SK-N-SH treated with all-trans-retinoic acid at 6 μM for 48 hours (cell line): ENCODE measurements at regions not wholly inside any gene's neighbourhood (a gene's known extent, or its start where the extent isn't known, plus 50 kb on each side); places are given as distances from the start of the nearest gene placed in this dataset.

ENCODE experiments used
- BACH2 ChIP-seq: fragments of 250-450 bp; sonication (Bioruptor Pico); IDR thresholded peaks from 2 replicates; pipeline ENCODE4 v1.9.0; 2021; ENCODE audit warnings: mild to moderate bottlenecking, borderline replicate concordance
- ESRRG ChIP-seq: fragments of 250-450 bp; sonication (Bioruptor Pico); IDR thresholded peaks from 2 replicates; pipeline ENCODE4 v1.6.1; 2021; ENCODE audit warnings: mild to moderate bottlenecking
- GLIS3 ChIP-seq: fragments of 250-450 bp; sonication (Bioruptor Pico); IDR thresholded peaks from 2 replicates; pipeline ENCODE4 v1.5.0; 2020; ENCODE audit warnings: mild to moderate bottlenecking, moderate library complexity
- ISL1 ChIP-seq: fragments of 250-450 bp; sonication (Bioruptor Pico); IDR thresholded peaks from 2 replicates; pipeline ENCODE4 v2.1.2; 2022; ENCODE audit warnings: mild to moderate bottlenecking, moderate library complexity
- RARB ChIP-seq: fragments of 250-450 bp; sonication (Bioruptor Pico); IDR thresholded peaks from 2 replicates; pipeline ENCODE4 v1.8.0; 2021; ENCODE audit warnings: mild to moderate bottlenecking, moderate library complexity
- SNAI2 ChIP-seq: fragments of 250-450 bp; sonication (Bioruptor Pico); IDR thresholded peaks from 2 replicates; pipeline ENCODE4 v1.5.0; 2020; ENCODE audit warnings: mild to moderate bottlenecking, moderate library complexity
- ZFP3 ChIP-seq: fragments of 250-450 bp; sonication (Bioruptor Pico); IDR thresholded peaks from 2 replicates; pipeline ENCODE4 v1.5.0; 2020; ENCODE audit warnings: mild to moderate bottlenecking, moderate library complexity
- ZFP30 ChIP-seq: fragments of 450-650 bp; formaldehyde crosslinking; IDR thresholded peaks from 2 replicates; pipeline ENCODE4 v1.5.0; 2022; ENCODE audit warnings: mild to moderate bottlenecking, moderate library complexity
- ZNF70 ChIP-seq: fragments of 450-650 bp; formaldehyde crosslinking; IDR thresholded peaks from 2 replicates; pipeline ENCODE4 v1.5.0; 2020; ENCODE audit warnings: mild to moderate bottlenecking, moderate library complexity
- ZNF8 ChIP-seq: fragments of 450-650 bp; formaldehyde crosslinking; IDR thresholded peaks from 2 replicates; pipeline ENCODE4 v1.5.0; 2020; ENCODE audit warnings: mild to moderate bottlenecking, moderate library complexity
- TF ChIP-seq, protein P1 (sequence below): fragments of 250-450 bp; sonication (Bioruptor Pico); IDR thresholded peaks from 2 replicates; pipeline ENCODE4 v1.5.0; 2020; ENCODE audit warnings: mild to moderate bottlenecking, moderate library complexity
- TF ChIP-seq, protein P2 (sequence below): fragments of 250-450 bp; sonication (Bioruptor Pico); IDR thresholded peaks from 2 replicates; pipeline ENCODE4 v1.5.1; 2020; ENCODE audit warnings: low read depth, mild to moderate bottlenecking, moderate library complexity
- TF ChIP-seq, protein P3 (sequence below): fragments of 250-450 bp; sonication (Bioruptor Pico); IDR thresholded peaks from 2 replicates; pipeline ENCODE4 v1.8.0; 2020; ENCODE audit warnings: mild to moderate bottlenecking, moderate library complexity, borderline replicate concordance
- TF ChIP-seq, protein P4 (sequence below): fragments of 250-450 bp; sonication (Bioruptor Pico); IDR thresholded peaks from 2 replicates; pipeline ENCODE4 v1.5.1; 2021; ENCODE audit warnings: mild to moderate bottlenecking, moderate library complexity

DNA sequence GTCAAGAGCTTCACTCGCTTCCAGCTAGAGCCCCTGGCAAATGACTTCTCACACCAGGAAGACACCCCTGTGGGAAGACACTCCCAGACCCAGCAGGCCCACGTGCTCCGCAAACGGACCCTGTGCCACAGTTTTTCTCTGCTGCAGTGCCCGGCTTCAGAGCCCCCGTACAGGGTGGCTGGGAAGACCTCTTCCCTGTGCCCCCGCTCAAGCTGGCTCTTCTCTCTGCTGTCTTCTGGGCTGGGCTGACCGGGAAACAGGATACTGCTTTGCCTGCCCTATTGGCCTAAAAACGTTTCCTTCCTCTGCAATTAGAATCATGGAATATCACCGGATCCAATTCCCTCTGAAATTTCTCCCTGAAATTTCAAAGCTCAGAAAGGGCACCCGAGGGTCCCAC, 63.7 kb upstream of the CRHR1 start:
- TF ChIP-seq, protein P1, sequence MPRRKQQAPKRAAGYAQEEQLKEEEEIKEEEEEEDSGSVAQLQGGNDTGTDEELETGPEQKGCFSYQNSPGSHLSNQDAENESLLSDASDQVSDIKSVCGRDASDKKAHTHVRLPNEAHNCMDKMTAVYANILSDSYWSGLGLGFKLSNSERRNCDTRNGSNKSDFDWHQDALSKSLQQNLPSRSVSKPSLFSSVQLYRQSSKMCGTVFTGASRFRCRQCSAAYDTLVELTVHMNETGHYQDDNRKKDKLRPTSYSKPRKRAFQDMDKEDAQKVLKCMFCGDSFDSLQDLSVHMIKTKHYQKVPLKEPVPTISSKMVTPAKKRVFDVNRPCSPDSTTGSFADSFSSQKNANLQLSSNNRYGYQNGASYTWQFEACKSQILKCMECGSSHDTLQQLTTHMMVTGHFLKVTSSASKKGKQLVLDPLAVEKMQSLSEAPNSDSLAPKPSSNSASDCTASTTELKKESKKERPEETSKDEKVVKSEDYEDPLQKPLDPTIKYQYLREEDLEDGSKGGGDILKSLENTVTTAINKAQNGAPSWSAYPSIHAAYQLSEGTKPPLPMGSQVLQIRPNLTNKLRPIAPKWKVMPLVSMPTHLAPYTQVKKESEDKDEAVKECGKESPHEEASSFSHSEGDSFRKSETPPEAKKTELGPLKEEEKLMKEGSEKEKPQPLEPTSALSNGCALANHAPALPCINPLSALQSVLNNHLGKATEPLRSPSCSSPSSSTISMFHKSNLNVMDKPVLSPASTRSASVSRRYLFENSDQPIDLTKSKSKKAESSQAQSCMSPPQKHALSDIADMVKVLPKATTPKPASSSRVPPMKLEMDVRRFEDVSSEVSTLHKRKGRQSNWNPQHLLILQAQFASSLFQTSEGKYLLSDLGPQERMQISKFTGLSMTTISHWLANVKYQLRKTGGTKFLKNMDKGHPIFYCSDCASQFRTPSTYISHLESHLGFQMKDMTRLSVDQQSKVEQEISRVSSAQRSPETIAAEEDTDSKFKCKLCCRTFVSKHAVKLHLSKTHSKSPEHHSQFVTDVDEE (CRISPR knock-in tag): no peak
- TF ChIP-seq SNAI2 (CRISPR knock-in tag) (no peak), ZFP3 (no peak), RARB (no peak), GLIS3 (no peak), ESRRG (no peak), ZNF8 (CRISPR knock-in tag) (no peak), BACH2 (no peak), ZFP30 (CRISPR knock-in tag) (no peak), ZNF70 (CRISPR knock-in tag) (no peak), ISL1 (CRISPR knock-in tag) (no peak)
- TF ChIP-seq, protein P2, sequence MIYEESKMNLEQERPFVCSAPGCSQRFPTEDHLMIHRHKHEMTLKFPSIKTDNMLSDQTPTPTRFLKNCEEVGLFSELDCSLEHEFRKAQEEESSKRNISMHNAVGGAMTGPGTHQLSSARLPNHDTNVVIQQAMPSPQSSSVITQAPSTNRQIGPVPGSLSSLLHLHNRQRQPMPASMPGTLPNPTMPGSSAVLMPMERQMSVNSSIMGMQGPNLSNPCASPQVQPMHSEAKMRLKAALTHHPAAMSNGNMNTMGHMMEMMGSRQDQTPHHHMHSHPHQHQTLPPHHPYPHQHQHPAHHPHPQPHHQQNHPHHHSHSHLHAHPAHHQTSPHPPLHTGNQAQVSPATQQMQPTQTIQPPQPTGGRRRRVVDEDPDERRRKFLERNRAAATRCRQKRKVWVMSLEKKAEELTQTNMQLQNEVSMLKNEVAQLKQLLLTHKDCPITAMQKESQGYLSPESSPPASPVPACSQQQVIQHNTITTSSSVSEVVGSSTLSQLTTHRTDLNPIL: no peak
- TF ChIP-seq, protein P3, sequence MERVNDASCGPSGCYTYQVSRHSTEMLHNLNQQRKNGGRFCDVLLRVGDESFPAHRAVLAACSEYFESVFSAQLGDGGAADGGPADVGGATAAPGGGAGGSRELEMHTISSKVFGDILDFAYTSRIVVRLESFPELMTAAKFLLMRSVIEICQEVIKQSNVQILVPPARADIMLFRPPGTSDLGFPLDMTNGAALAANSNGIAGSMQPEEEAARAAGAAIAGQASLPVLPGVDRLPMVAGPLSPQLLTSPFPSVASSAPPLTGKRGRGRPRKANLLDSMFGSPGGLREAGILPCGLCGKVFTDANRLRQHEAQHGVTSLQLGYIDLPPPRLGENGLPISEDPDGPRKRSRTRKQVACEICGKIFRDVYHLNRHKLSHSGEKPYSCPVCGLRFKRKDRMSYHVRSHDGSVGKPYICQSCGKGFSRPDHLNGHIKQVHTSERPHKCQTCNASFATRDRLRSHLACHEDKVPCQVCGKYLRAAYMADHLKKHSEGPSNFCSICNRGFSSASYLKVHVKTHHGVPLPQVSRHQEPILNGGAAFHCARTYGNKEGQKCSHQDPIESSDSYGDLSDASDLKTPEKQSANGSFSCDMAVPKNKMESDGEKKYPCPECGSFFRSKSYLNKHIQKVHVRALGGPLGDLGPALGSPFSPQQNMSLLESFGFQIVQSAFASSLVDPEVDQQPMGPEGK (CRISPR knock-in tag): no peak
- TF ChIP-seq, protein P4, sequence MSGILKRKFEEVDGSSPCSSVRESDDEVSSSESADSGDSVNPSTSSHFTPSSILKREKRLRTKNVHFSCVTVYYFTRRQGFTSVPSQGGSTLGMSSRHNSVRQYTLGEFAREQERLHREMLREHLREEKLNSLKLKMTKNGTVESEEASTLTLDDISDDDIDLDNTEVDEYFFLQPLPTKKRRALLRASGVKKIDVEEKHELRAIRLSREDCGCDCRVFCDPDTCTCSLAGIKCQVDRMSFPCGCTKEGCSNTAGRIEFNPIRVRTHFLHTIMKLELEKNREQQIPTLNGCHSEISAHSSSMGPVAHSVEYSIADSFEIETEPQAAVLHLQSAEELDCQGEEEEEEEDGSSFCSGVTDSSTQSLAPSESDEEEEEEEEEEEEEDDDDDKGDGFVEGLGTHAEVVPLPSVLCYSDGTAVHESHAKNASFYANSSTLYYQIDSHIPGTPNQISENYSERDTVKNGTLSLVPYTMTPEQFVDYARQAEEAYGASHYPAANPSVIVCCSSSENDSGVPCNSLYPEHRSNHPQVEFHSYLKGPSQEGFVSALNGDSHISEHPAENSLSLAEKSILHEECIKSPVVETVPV: no peak
